DMS53 treated with DMSO at 0.1 percent for 48 hours (cell line): ENCODE measurements at regions not wholly inside any gene's neighbourhood (a gene's known extent, or its start where the extent isn't known, plus 50 kb on each side); places are given as distances from the start of the nearest gene placed in this dataset.

Experiments used
- DNase-seq: peaks from one replicate; lab custom pipeline; 2025; ENCODE audit not compliant: unreplicated experiment; lab: John Stamatoyannopoulos, UW

GRCh38 chr6:140932909-140933308 is 1199.8 kb upstream of the GJE1 start:
- no peak for DNase-seq

GRCh38 chr6:140931581-140931980 is 1201.1 kb upstream of the GJE1 start:
- DNase-seq, result no peak

- DNase-seq, result no peak
These were observed 1203.6 kb upstream of the GJE1 start for GRCh38 chr6:140929121-140929520.

GRCh38 chr6:140923048-140923447 is 1209.7 kb upstream of the GJE1 start:
- no peak for DNase-seq

- DNase-seq, result peak; percentile 57
These were observed 1211.1 kb upstream of the GJE1 start for GRCh38 chr6:140921366-140922226.

- no peak for DNase-seq
These were observed 1214.8 kb upstream of the GJE1 start for GRCh38 chr6:140917911-140918310.

- DNase-seq, result no peak
These were observed 1217.2 kb upstream of the GJE1 start for GRCh38 chr6:140915551-140915950.

GRCh38 chr6:140915103-140915502 is 1217.6 kb upstream of the GJE1 start:
- peak; percentile 14 for DNase-seq

- DNase-seq, result no peak
These were observed 1220.0 kb upstream of the GJE1 start for GRCh38 chr6:140912686-140913085.

- no peak for DNase-seq
These were observed 1223.1 kb upstream of the GJE1 start for GRCh38 chr6:140909625-140910024.

GRCh38 chr6:140909156-140909555 is 1223.6 kb upstream of the GJE1 start:
- no peak for DNase-seq

- no peak for DNase-seq
These were observed 1224.2 kb upstream of the GJE1 start for GRCh38 chr6:140908505-140908904.

- DNase-seq, result no peak
These were observed 1225.5 kb upstream of the GJE1 start for GRCh38 chr6:140907235-140907634.

- DNase-seq, result no peak
These were observed 1227.0 kb upstream of the GJE1 start for GRCh38 chr6:140905724-140906123.

- no peak for DNase-seq
These were observed 1227.7 kb upstream of the GJE1 start for GRCh38 chr6:140905050-140905449.

GRCh38 chr6:140897804-140898573 is 1234.7 kb upstream of the GJE1 start:
- no peak for DNase-seq

GRCh38 chr6:140897349-140897748 is 1235.4 kb upstream of the GJE1 start:
- no peak for DNase-seq

GRCh38 chr6:140893432-140893831 is 1239.3 kb upstream of the GJE1 start:
- no peak for DNase-seq

GRCh38 chr6:140879946-140880345 is 1252.8 kb upstream of the GJE1 start:
- no peak for DNase-seq

- DNase-seq, result no peak
These were observed 1258.7 kb upstream of the GJE1 start for GRCh38 chr6:140874066-140874465.

- DNase-seq, result no peak
These were observed 1259.8 kb upstream of the GJE1 start for GRCh38 chr6:140872885-140873284.

GRCh38 chr6:140871911-140872310 is 1260.8 kb upstream of the GJE1 start:
- DNase-seq, result no peak
